ENCODE measurements at regions not wholly inside any gene's neighbourhood (a gene's known extent, or its start where the extent isn't known, plus 50 kb on each side); places are given as distances from the start of the nearest gene placed in this dataset.

DNA sequence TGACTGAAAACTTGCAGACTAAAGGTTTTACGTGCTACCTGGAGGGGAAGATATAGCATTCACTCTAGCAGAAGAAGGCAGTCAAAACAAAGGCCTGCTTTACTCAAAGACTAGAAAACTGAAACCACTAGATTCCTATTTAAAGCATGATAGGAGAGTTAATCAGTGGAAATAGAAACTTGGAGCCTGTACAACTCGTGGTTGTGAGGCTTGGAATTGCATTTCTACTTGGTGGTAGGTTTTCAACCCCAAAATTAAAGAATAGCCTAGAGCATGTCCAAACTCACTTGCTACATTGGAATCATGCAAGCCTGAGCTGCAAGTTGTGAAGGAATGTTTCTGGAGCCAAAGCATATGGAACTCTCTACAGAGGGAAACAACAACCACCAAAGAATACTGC, 1526.4 kb upstream of the NUDT12 start:
- TF ChIP-seq, protein P1, sequence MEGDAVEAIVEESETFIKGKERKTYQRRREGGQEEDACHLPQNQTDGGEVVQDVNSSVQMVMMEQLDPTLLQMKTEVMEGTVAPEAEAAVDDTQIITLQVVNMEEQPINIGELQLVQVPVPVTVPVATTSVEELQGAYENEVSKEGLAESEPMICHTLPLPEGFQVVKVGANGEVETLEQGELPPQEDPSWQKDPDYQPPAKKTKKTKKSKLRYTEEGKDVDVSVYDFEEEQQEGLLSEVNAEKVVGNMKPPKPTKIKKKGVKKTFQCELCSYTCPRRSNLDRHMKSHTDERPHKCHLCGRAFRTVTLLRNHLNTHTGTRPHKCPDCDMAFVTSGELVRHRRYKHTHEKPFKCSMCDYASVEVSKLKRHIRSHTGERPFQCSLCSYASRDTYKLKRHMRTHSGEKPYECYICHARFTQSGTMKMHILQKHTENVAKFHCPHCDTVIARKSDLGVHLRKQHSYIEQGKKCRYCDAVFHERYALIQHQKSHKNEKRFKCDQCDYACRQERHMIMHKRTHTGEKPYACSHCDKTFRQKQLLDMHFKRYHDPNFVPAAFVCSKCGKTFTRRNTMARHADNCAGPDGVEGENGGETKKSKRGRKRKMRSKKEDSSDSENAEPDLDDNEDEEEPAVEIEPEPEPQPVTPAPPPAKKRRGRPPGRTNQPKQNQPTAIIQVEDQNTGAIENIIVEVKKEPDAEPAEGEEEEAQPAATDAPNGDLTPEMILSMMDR (IDR thresholded peaks at IDR 0.05), result no peak
- no peak for TF ChIP-seq POLR2A (IDR thresholded peaks at IDR 0.05)
- TF ChIP-seq EP300 (IDR thresholded peaks at IDR 0.05), result no peak
